Heart left ventricle (tissue), 16 donors: ENCODE measurements at regions not wholly inside any gene's neighbourhood (a gene's known extent, or its start where the extent isn't known, plus 50 kb on each side); places are given as distances from the start of the nearest gene placed in this dataset.

Source experiments
- ATAC-seq, 4 donors: fragments of 200-7000 bp; cut with Tn5 transposase; one replicate each; pipeline ENCODE4 v1.9.1; 2020 to 2022; ENCODE audit warnings: moderate library complexity in 4 of 4, mild to moderate bottlenecking in 3 of 4, moderate number of reproducible peaks in 1 of 4
- DNase-seq, 5 donors: peaks; one replicate each; pipeline ENCODE4 v3.0.0-alpha.2; 2020
- H3K27ac ChIP-seq, 12 donors: fragments of 200-600 bp; sonication (generic) in 4 of 12; one replicate each; pipeline versions ENCODE4 v1.5.0 to v1.8.0; 2016 to 2022; ENCODE audit warnings: mild to moderate bottlenecking in 2 of 12
- H3K27me3 ChIP-seq, 9 donors: fragments of 200-600 bp; sonication (generic) in 2 of 9; one replicate each; pipeline versions ENCODE4 v1.5.1 to v1.8.0; 2016 to 2022; ENCODE audit warnings: mild to moderate bottlenecking in 3 of 9
- H3K36me3 ChIP-seq, 9 donors: fragments of 200-600 bp; sonication (generic) in 2 of 9; one replicate each; pipeline versions ENCODE4 v1.5.0 to v1.8.0; 2018 to 2022; ENCODE audit warnings: mild to moderate bottlenecking in 2 of 9
- H3K4me1 ChIP-seq, 12 donors: fragments of 200-600 bp; sonication (generic) in 4 of 12; one replicate each; pipeline versions ENCODE4 v1.5.0 to v1.8.0; 2016 to 2022; ENCODE audit warnings: mild to moderate bottlenecking in 3 of 12
- H3K4me3 ChIP-seq, 12 donors: fragments of 200-600 bp; sonication (generic) in 4 of 12; one replicate each; pipeline versions ENCODE4 v1.5.0 to v1.8.0; 2017 to 2022; ENCODE audit warnings: mild to moderate bottlenecking in 9 of 12, moderate library complexity in 4 of 12
- H3K9me3 ChIP-seq, 12 donors: fragments of 200-600 bp; sonication (generic) in 4 of 12; one replicate each; pipeline versions ENCODE4 v1.5.0 to v1.8.0; 2016 to 2022; ENCODE audit warnings: mild to moderate bottlenecking in 1 of 12
- POLR2A ChIP-seq, 2 donors: fragments of 450-650 bp; IDR thresholded peaks; one replicate each; pipeline ENCODE4 v1.6.1; 2017; ENCODE audit warnings: antibody characterized with exemption in 2 of 2, mild to moderate bottlenecking in 2 of 2, moderate library complexity in 2 of 2
- WGBS, 4 donors: extraction: QIAGEN DNeasy Blood & Tissue Kit in 2 of 4; methylation state at CpG; one replicate each; pipeline versions ENCODE4 v1.1.5 to v1.1.7; 2013 to 2018; 5-methylcytosine and 5-hydroxymethylcytosine counted together
- intact Hi-C, 10 donors: fragments of 100-400 bp; cut with DNase I; formaldehyde crosslinking; loops; one replicate each; pipeline versions ENCODE4 v1.11.1 to v1.14.2; 2022
- TF ChIP-seq, protein P1 (sequence below), 12 donors: fragments of 200-600 bp; sonication (generic) in 4 of 12; IDR thresholded peaks; one replicate each; pipeline versions ENCODE4 v1.5.0 to v1.8.0; 2018 to 2022; ENCODE audit warnings: antibody characterized with exemption in 12 of 12, mild to moderate bottlenecking in 5 of 12
- donor health status: ischemic (EF 13 %, LVEDD 7.1; RV severe dilation, severe dysfunction).
- donor health status: healthy with polysubstance abuse.
- donor health status: DM: no; HTN: yes; CAD: no.
- donor health status: DM: no; HTN: no; CAD: no.
- donor health status: ischemic (EF 25% LVEDD 6.9; RV normal size, moderate dysfunction).
- donor health status: ischemic (EF 25% LVEDD 5.7; RV mildly dilated, moderate dysfunction).
- donor health status: healthy.
- donor health status: DM: yes; HTN: yes; CAD: no.
- donor health status: ischemic (EF 35%, LVEDD 5.7; RV mildly dilated, moderate dysfunction).
- donor health status: nonischemic (EF 11% LVEDD 7.7; RV severe dilation, severe dysfunction).
- donor health status: DM: yes; HTN: yes; CAD: no.
- donor health status: PGD.
- donor health status: ischemic (EF 29% LVEDD 5.4; RV normal size, mild dysfunction).
- donor health status: nonischemic (EF 23%, LVEDD 6.1; RV moderate dilation, normal function).

DNA sequence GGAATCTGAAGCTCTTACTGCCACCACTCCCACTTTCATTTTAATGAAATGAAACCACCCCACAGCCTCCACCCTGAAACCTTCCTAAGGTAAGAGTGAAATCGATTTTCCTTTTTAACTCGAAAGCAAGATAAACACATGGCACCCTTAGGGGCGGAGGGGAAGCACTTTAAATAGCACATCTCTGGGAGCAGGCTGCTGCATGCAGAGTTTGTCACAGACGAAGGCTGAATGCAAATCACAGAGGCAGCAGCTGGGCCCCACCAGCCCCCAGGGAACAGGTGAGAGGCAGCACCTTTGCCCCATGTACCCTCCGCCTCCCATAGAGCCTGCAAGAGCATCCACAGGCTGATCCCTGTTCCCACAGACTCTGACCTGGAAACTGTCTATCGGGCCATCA lies 60.0 kb upstream of the GRIK3 start:
- H3K27ac ChIP-seq = no peak overlapping the region
- 44 to 53% (median 51%) methylated on average over 6 of the region's 6 CpGs for WGBS, 4 donors
- intact Hi-C loops = no loop called here
- H3K4me1 ChIP-seq = no peaks in the 10 kb centered on the region
- no peak for DNase-seq
- H3K36me3 ChIP-seq = no peaks in the 10 kb centered on the region
- peaks cover 0 to 37% (median 0%) of the 10 kb centered on the region in 9 donors for H3K27me3 ChIP-seq
- no peaks in the 10 kb centered on the region for H3K9me3 ChIP-seq
- H3K4me3 ChIP-seq = no peak overlapping the region
- TF ChIP-seq, protein P1, sequence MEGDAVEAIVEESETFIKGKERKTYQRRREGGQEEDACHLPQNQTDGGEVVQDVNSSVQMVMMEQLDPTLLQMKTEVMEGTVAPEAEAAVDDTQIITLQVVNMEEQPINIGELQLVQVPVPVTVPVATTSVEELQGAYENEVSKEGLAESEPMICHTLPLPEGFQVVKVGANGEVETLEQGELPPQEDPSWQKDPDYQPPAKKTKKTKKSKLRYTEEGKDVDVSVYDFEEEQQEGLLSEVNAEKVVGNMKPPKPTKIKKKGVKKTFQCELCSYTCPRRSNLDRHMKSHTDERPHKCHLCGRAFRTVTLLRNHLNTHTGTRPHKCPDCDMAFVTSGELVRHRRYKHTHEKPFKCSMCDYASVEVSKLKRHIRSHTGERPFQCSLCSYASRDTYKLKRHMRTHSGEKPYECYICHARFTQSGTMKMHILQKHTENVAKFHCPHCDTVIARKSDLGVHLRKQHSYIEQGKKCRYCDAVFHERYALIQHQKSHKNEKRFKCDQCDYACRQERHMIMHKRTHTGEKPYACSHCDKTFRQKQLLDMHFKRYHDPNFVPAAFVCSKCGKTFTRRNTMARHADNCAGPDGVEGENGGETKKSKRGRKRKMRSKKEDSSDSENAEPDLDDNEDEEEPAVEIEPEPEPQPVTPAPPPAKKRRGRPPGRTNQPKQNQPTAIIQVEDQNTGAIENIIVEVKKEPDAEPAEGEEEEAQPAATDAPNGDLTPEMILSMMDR (IDR thresholded peaks at IDR 0.05) = no peak
- no peak for ATAC-seq

DNA sequence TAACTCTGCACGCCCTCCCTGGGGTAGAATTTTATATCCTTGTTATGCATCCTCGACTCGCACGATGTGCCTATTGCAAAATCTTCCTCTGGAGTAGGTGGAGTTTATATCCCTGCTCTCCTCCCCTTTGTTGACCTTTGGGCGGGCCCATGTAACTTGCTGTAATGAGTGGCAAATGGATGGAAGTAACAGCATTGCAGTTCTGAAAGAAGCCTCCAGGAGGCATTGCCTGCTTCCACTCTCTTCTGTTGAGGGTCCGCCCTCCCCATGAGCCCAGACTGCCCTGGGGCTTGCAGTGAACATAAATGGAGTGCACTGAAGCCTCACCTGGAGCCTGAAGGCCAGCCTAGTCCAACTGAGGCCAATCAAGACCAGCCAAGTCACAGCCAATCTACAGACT lies 62.2 kb upstream of the GRIK3 start:
- intact Hi-C loops = no loop called here
- Histone ChIP-seq H3K27me3 (peaks cover 0 to 39% (median 0%) of the 10 kb centered on the region in 9 donors), H3K4me3 (no peak overlapping the region), H3K36me3 (no peaks in the 10 kb centered on the region), H3K9me3 (no peaks in the 10 kb centered on the region), H3K27ac (no peak overlapping the region), H3K4me1 (no peaks in the 10 kb centered on the region)
- ATAC-seq (no peak), DNase-seq (no peak)
- TF ChIP-seq, protein P1 (IDR thresholded peaks at IDR 0.05) = no peak
- no peak for TF ChIP-seq POLR2A (IDR thresholded peaks at IDR 0.05)
- 60 to 79% (median 67%) methylated on average over 6 of the region's 6 CpGs for WGBS, 4 donors

DNA sequence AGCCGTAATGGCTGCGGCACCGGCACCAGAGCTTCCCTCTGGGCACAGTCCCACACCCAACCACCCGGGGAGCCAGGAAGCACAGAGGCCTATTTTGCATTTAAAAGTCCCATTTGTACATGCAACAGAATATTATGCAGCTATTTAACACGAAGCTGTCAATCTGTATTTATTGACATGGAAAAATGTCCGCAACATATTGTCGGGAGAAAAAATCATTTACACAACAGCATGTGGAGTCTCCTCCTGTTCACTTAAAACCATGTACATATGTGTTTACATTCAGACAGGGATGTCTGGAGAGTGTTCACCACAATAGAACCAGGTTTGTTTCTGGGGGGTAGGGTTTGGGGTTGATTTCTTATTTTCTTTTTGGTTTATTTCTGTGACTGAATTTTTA lies 63.4 kb upstream of the GRIK3 start:
- no peak overlapping the region for H3K27ac ChIP-seq
- no peaks in the 10 kb centered on the region for H3K4me1 ChIP-seq
- no peak overlapping the region for H3K4me3 ChIP-seq
- H3K36me3 ChIP-seq = no peaks in the 10 kb centered on the region
- TF ChIP-seq POLR2A (IDR thresholded peaks at IDR 0.05) = no peak
- TF ChIP-seq, protein P1 (IDR thresholded peaks at IDR 0.05) = no peak
- H3K27me3 ChIP-seq = peaks cover 0 to 33% (median 0%) of the 10 kb centered on the region in 9 donors
- ATAC-seq = no peak
- H3K9me3 ChIP-seq = no peaks in the 10 kb centered on the region
- WGBS, 4 donors = 73 to 84% (median 78%) methylated on average over 7 of the region's 7 CpGs
- intact Hi-C loops = no loop called here
- no peak for DNase-seq

DNA sequence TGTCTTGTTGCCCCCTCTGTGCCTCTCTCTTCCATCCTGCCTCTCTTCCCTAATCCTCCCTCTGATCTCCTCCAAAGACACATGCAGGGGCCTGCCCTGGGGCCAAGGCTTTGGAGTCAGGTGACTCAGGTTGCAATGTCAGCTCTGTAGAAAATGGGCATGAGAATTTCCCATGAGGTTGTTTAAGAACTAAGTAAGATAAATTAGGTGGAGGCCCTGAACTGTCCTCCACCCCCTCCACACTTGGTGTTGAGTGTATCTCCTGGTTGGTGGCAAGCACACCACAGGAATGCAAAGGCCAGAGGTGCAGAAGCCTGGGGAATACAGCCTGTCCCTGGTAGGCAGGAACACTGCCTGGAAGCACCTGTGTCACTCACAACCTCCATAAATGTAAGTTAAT lies 63.9 kb upstream of the GRIK3 start:
- ATAC-seq (no peak), DNase-seq (no peak)
- Histone ChIP-seq H3K9me3 (no peaks in the 10 kb centered on the region), H3K27me3 (peaks cover 0 to 27% (median 0%) of the 10 kb centered on the region in 9 donors), H3K27ac (no peak overlapping the region), H3K36me3 (no peaks in the 10 kb centered on the region), H3K4me1 (no peaks in the 10 kb centered on the region), H3K4me3 (no peak overlapping the region)
- TF ChIP-seq, protein P1 (IDR thresholded peaks at IDR 0.05) = no peak
- TF ChIP-seq POLR2A (IDR thresholded peaks at IDR 0.05) = no peak
- intact Hi-C loops = no loop called here
